NT2/D1 (cell line): ENCODE measurements at regions not wholly inside any gene's neighbourhood (a gene's known extent, or its start where the extent isn't known, plus 50 kb on each side); places are given as distances from the start of the nearest gene placed in this dataset.

Experiments used
- DNase-seq: peaks from one replicate; pipeline ENCODE4 v3.0.0-alpha.2; 2011; ENCODE audit warnings: low read depth, low spot score
- H3K27me3 ChIP-seq: 2 replicates; pipeline ENCODE4 v1.6.0; 2011; ENCODE audit warnings: mild to moderate bottlenecking; ENCODE audit not compliant: insufficient read length, insufficient read depth
- H3K36me3 ChIP-seq: 2 replicates; pipeline ENCODE4 v1.6.1; 2011; ENCODE audit warnings: mild to moderate bottlenecking, low read length, mixed read lengths; ENCODE audit not compliant: insufficient read depth, insufficient read length
- H3K4me1 ChIP-seq: 2 replicates; pipeline ENCODE4 v1.5.1; 2011; ENCODE audit not compliant: insufficient read depth, insufficient read length
- H3K4me3 ChIP-seq: 2 replicates; pipeline ENCODE4 v1.5.1; 2011; ENCODE audit warnings: low read depth; ENCODE audit not compliant: insufficient read length
- H3K9ac ChIP-seq: 2 replicates; pipeline ENCODE4 v1.6.0; 2011; ENCODE audit warnings: low read depth; ENCODE audit not compliant: insufficient read length
- H3K9me3 ChIP-seq: 2 replicates; pipeline ENCODE4 v1.5.1; 2011; ENCODE audit warnings: mild to moderate bottlenecking, low read length; ENCODE audit not compliant: insufficient read depth
- SUZ12 ChIP-seq: IDR thresholded peaks from 2 replicates; pipeline ENCODE4 v1.6.1; 2011; ENCODE audit not compliant: insufficient read length, insufficient read depth; ENCODE audit errors: extremely low read depth
- YY1 ChIP-seq: IDR thresholded peaks from 2 replicates; pipeline ENCODE4 v1.6.1; 2011; ENCODE audit not compliant: insufficient read length, insufficient read depth
- ZNF274 ChIP-seq: IDR thresholded peaks from 2 replicates; pipeline ENCODE4 v1.6.1; 2011; ENCODE audit warnings: mild to moderate bottlenecking, low read depth, low read length

GRCh38 chr7:120041798-120042197 is 231.2 kb upstream of the KCND2 start:
- no peak for TF ChIP-seq ZNF274
- no peak for TF ChIP-seq SUZ12
- no peak for TF ChIP-seq YY1
- Histone ChIP-seq H3K36me3 (no peaks in the 10 kb centered on the region), H3K9ac (no peak overlapping the region), H3K4me1 (no peaks in the 10 kb centered on the region), H3K9me3 (no peaks in the 10 kb centered on the region), H3K4me3 (no peak overlapping the region), H3K27me3 (no peaks in the 10 kb centered on the region)
- DNase-seq: no peak

DNA sequence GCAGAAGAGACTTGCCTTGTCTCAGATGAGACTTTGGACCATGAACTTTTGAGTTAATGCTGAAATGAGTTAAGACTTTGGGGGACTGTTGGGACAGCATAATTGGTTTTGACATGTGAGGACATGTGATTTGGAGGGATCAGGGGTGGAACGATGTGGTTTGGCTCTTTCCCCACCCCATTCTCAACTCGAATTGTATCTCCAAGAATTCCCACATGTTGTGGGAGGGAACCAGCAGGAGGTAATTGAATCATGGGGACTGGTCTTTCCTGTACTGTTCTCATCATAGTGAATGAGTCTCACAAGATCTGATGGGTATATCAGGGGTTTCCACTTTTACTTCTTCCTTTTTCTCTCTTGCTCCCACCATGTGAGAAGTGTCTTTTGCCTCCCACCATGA is 229.7 kb upstream of the KCND2 start:
- Histone ChIP-seq H3K4me3 (no peak overlapping the region), H3K9ac (no peak overlapping the region), H3K9me3 (no peaks in the 10 kb centered on the region), H3K36me3 (no peaks in the 10 kb centered on the region), H3K4me1 (no peaks in the 10 kb centered on the region), H3K27me3 (no peaks in the 10 kb centered on the region)
- TF ChIP-seq SUZ12 (no peak), ZNF274 (no peak), YY1 (no peak)
- DNase-seq: no peak

GRCh38 chr7:120052884-120053382 is 220.0 kb upstream of the KCND2 start:
- no peaks in the 10 kb centered on the region for H3K27me3 ChIP-seq
- no peaks in the 10 kb centered on the region for H3K4me1 ChIP-seq
- H3K36me3 ChIP-seq: no peaks in the 10 kb centered on the region
- H3K9ac ChIP-seq: no peak overlapping the region
- H3K4me3 ChIP-seq: no peak overlapping the region
- DNase-seq: no peak
- TF ChIP-seq SUZ12 (no peak), ZNF274 (no peak), YY1 (no peak)
- H3K9me3 ChIP-seq: no peaks in the 10 kb centered on the region; the same call in 1 of the 2 replicates

GRCh38 chr7:120053390-120053961 is 219.5 kb upstream of the KCND2 start:
- no peaks in the 10 kb centered on the region; the same call in 1 of the 2 replicates for H3K9me3 ChIP-seq
- TF ChIP-seq YY1 (no peak), SUZ12 (no peak), ZNF274 (no peak)
- no peak overlapping the region for H3K4me3 ChIP-seq
- no peaks in the 10 kb centered on the region for H3K36me3 ChIP-seq
- no peaks in the 10 kb centered on the region for H3K4me1 ChIP-seq
- H3K9ac ChIP-seq: no peak overlapping the region
- no peak for DNase-seq
- no peaks in the 10 kb centered on the region for H3K27me3 ChIP-seq

- Histone ChIP-seq H3K36me3 (no peaks in the 10 kb centered on the region), H3K9ac (no peak overlapping the region), H3K4me1 (no peaks in the 10 kb centered on the region), H3K9me3 (no peaks in the 10 kb centered on the region; the same call in 1 of the 2 replicates), H3K4me3 (no peak overlapping the region), H3K27me3 (no peaks in the 10 kb centered on the region)
- TF ChIP-seq YY1: no peak
- no peak for TF ChIP-seq ZNF274
- TF ChIP-seq SUZ12: no peak
- no peak for DNase-seq
These were observed 218.4 kb upstream of the KCND2 start for GRCh38 chr7:120054376-120055100.

- H3K9me3 ChIP-seq: no peaks in the 10 kb centered on the region; the same call in 1 of the 2 replicates
- H3K4me1 ChIP-seq: no peaks in the 10 kb centered on the region
- no peak for DNase-seq
- H3K36me3 ChIP-seq: no peaks in the 10 kb centered on the region
- no peak overlapping the region for H3K9ac ChIP-seq
- no peaks in the 10 kb centered on the region for H3K27me3 ChIP-seq
- no peak overlapping the region for H3K4me3 ChIP-seq
- TF ChIP-seq SUZ12: no peak
- no peak for TF ChIP-seq ZNF274
- TF ChIP-seq YY1: no peak
These were observed 217.7 kb upstream of the KCND2 start for GRCh38 chr7:120055300-120055699.

- no peaks in the 10 kb centered on the region; the same call in 1 of the 2 replicates for H3K9me3 ChIP-seq
- no peak overlapping the region for H3K9ac ChIP-seq
- no peak overlapping the region for H3K4me3 ChIP-seq
- no peak for TF ChIP-seq SUZ12
- no peaks in the 10 kb centered on the region for H3K27me3 ChIP-seq
- DNase-seq: no peak
- no peaks in the 10 kb centered on the region for H3K4me1 ChIP-seq
- H3K36me3 ChIP-seq: no peaks in the 10 kb centered on the region
These were observed 216.7 kb upstream of the KCND2 start for GRCh38 chr7:120056227-120056626.
